GM10266 (cell line): ENCODE measurements at regions not wholly inside any gene's neighbourhood (a gene's known extent, or its start where the extent isn't known, plus 50 kb on each side); places are given as distances from the start of the nearest gene placed in this dataset.

Source experiments
- DNase-seq: peaks from one replicate; pipeline ENCODE4 v3.0.0; 2012; ENCODE audit errors: extremely low spot score
- CTCF ChIP-seq: IDR thresholded peaks from 2 replicates; pipeline ENCODE4 v1.5.1; 2012; ENCODE audit warnings: mild to moderate bottlenecking, low read depth; ENCODE audit not compliant: control insufficient read depth, insufficient read depth; ENCODE audit errors: missing control alignments

- DNase-seq: no peak
- TF ChIP-seq CTCF: no peak
These were observed 165.4 kb upstream of the RAI14 start for GRCh38 chr5:34490506-34491250.

- DNase-seq: no peak
- TF ChIP-seq CTCF: no peak
These were observed 164.9 kb upstream of the RAI14 start for GRCh38 chr5:34491251-34491620.

GRCh38 chr5:34494111-34494755, 161.9 kb upstream of the RAI14 start:
- TF ChIP-seq CTCF: no peak
- DNase-seq: no peak

GRCh38 chr5:34495178-34495577, 160.9 kb upstream of the RAI14 start:
- TF ChIP-seq CTCF: no peak
- DNase-seq: no peak

GRCh38 chr5:34496260-34496691, 159.9 kb upstream of the RAI14 start:
- TF ChIP-seq CTCF: no peak
- no peak for DNase-seq

- DNase-seq: no peak
- no peak for TF ChIP-seq CTCF
These were observed 159.2 kb upstream of the RAI14 start for GRCh38 chr5:34496701-34497469.

- TF ChIP-seq CTCF: no peak
- no peak for DNase-seq
These were observed 158.7 kb upstream of the RAI14 start for GRCh38 chr5:34497470-34497808.
